OCI-LY3 (cell line): ENCODE measurements at regions not wholly inside any gene's neighbourhood (a gene's known extent, or its start where the extent isn't known, plus 50 kb on each side); places are given as distances from the start of the nearest gene placed in this dataset.

ENCODE experiments used
- H2AFZ ChIP-seq: fragments of 200-600, 300-600 bp; shearing (Covaris generic); 2 replicates; pipeline ENCODE4 v1.6.0; 2014; ENCODE audit warnings: antibody characterized with exemption, low read depth, low read length
- H3K27ac ChIP-seq: fragments of 200-600, 300-600 bp; sonication (generic); 2 replicates; pipeline ENCODE4 v1.5.1; 2014; ENCODE audit warnings: mild to moderate bottlenecking, low read length, moderate library complexity, mixed read lengths
- H3K27me3 ChIP-seq: fragments of 200-600, 300-600 bp; sonication (generic); 2 replicates; pipeline ENCODE4 v1.6.1; 2014; ENCODE audit warnings: low read depth, low read length, mixed read lengths
- H3K36me3 ChIP-seq: fragments of 200-600, 300-600 bp; sonication (generic); replicated peaks from 2 replicates; pipeline ENCODE3; 2014; ENCODE audit warnings: low read depth, low read length, mixed read lengths
- H3K4me1 ChIP-seq: fragments of 300-600, 200-600 bp; sonication (generic); 2 replicates; pipeline ENCODE4 v1.6.1; 2014; ENCODE audit warnings: low read length, mixed read lengths
- H3K4me2 ChIP-seq: fragments of 200-600, 300-600 bp; sonication (generic); 2 replicates; pipeline ENCODE4 v1.6.1; 2014; ENCODE audit warnings: low read length, mixed read lengths
- H3K4me3 ChIP-seq: fragments of 300-600, 200-600 bp; sonication (generic); 2 replicates; pipeline ENCODE4 v1.5.1; 2014; ENCODE audit warnings: antibody characterized with exemption, mild to moderate bottlenecking, low read length, moderate library complexity
- H3K79me2 ChIP-seq: fragments of 300-600, 200-600 bp; shearing (Covaris generic); 2 replicates; pipeline ENCODE4 v1.6.1; 2014; ENCODE audit warnings: mild to moderate bottlenecking, low read length, mixed read lengths
- H3K9ac ChIP-seq: fragments of 300-600, 200-600 bp; shearing (Covaris generic); 2 replicates; pipeline ENCODE4 v1.6.0; 2014; ENCODE audit warnings: mild to moderate bottlenecking, low read length, moderate library complexity
- H3K9me3 ChIP-seq: fragments of 200-600, 300-600 bp; shearing (Covaris generic); 2 replicates; pipeline ENCODE4 v1.6.1; 2014; ENCODE audit warnings: low read length, mixed read lengths; ENCODE audit not compliant: insufficient read depth
- H4K20me1 ChIP-seq: fragments of 200-600, 300-600 bp; sonication (generic); 2 replicates; pipeline ENCODE4 v1.6.1; 2016; ENCODE audit warnings: low read length, mixed read lengths; ENCODE audit not compliant: insufficient read depth
- CTCF ChIP-seq: fragments of 200-600, 300-600 bp; sonication (generic); IDR thresholded peaks from 2 replicates; pipeline ENCODE4 v1.5.1; 2014; ENCODE audit warnings: antibody characterized with exemption, low read length, low read depth
- EZH2phosphoT487 ChIP-seq: fragments of 200-600 bp; shearing (Covaris generic); IDR thresholded peaks from 2 replicates; pipeline ENCODE4 v1.6.1; 2018; ENCODE audit warnings: antibody characterized with exemption, mixed run types, low read depth

GRCh38 chr13:57036290-57036689 lies 104.4 kb upstream of the PRR20A start:
- no peak overlapping the region for H3K27ac ChIP-seq
- H2AFZ ChIP-seq, result 0 out of 2 replicates have a peak overlapping the region, but pooled peaks have one; percentile 66
- H4K20me1 ChIP-seq, result no peaks in the 10 kb centered on the region
- no peak overlapping the region for H3K9ac ChIP-seq
- H3K9me3 ChIP-seq, result no peaks in the 10 kb centered on the region
- H3K4me3 ChIP-seq, result no peak overlapping the region
- H3K4me1 ChIP-seq, result no peaks in the 10 kb centered on the region
- TF ChIP-seq EZH2phosphoT487, result no peak
- TF ChIP-seq CTCF, result no peak
- no peaks in the 10 kb centered on the region for H3K79me2 ChIP-seq
- H3K4me2 ChIP-seq, result peak overlapping the region; percentile 33; the same call in 1 of the 2 replicates
- H3K27me3 ChIP-seq, result no peaks in the 10 kb centered on the region
- no peaks in the 10 kb centered on the region for H3K36me3 ChIP-seq

GRCh38 chr13:57044910-57045309 lies 95.8 kb upstream of the PRR20A start:
- TF ChIP-seq CTCF (no peak), EZH2phosphoT487 (no peak)

GRCh38 chr13:57045826-57046546 lies 94.7 kb upstream of the PRR20A start:
- no peak overlapping the region for H3K4me2 ChIP-seq
- no peaks in the 10 kb centered on the region for H3K79me2 ChIP-seq
- no peaks in the 10 kb centered on the region for H3K4me1 ChIP-seq
- H3K9ac ChIP-seq, result no peak overlapping the region
- no peak overlapping the region for H3K27ac ChIP-seq
- TF ChIP-seq CTCF (no peak), EZH2phosphoT487 (no peak)
- no peaks in the 10 kb centered on the region for H4K20me1 ChIP-seq
- no peaks in the 10 kb centered on the region for H3K36me3 ChIP-seq
- no peaks in the 10 kb centered on the region for H3K9me3 ChIP-seq
- no peak overlapping the region for H3K4me3 ChIP-seq
- peak overlapping the region; percentile 37; the same call in 1 of the 2 replicates for H2AFZ ChIP-seq
- H3K27me3 ChIP-seq, result no peaks in the 10 kb centered on the region

More at GRCh38 chr13:57044910-57045309, 95.8 kb upstream of the PRR20A start:
- Histone ChIP-seq H3K4me2 (no peak overlapping the region), H3K79me2 (no peaks in the 10 kb centered on the region), H3K4me3 (no peak overlapping the region), H3K4me1 (no peaks in the 10 kb centered on the region), H3K9ac (no peak overlapping the region), H4K20me1 (no peaks in the 10 kb centered on the region), H3K27me3 (no peaks in the 10 kb centered on the region), H3K36me3 (no peaks in the 10 kb centered on the region), H2AFZ (no peak overlapping the region), H3K27ac (no peak overlapping the region), H3K9me3 (no peaks in the 10 kb centered on the region)

- TF ChIP-seq CTCF, result no peak
- no peak for TF ChIP-seq EZH2phosphoT487
- no peak overlapping the region for H2AFZ ChIP-seq
- no peaks in the 10 kb centered on the region for H4K20me1 ChIP-seq
- H3K4me3 ChIP-seq, result no peak overlapping the region
- no peaks in the 10 kb centered on the region for H3K36me3 ChIP-seq
- H3K4me1 ChIP-seq, result peaks cover 3% of the 10 kb centered on the region; the same call in 1 of the 2 replicates
- no peak overlapping the region for H3K4me2 ChIP-seq
- H3K9ac ChIP-seq, result no peak overlapping the region
- H3K9me3 ChIP-seq, result no peaks in the 10 kb centered on the region
- H3K27ac ChIP-seq, result no peak overlapping the region
- no peaks in the 10 kb centered on the region for H3K27me3 ChIP-seq
- no peaks in the 10 kb centered on the region for H3K79me2 ChIP-seq
These were observed 84.0 kb upstream of the PRR20A start for GRCh38 chr13:57056601-57057180.
